ENCODE measurements at regions not wholly inside any gene's neighbourhood (a gene's known extent, or its start where the extent isn't known, plus 50 kb on each side); places are given as distances from the start of the nearest gene placed in this dataset.
"Not testable (repeated sequence)": the region's sequence is repeated elsewhere in the genome, so short reads cannot be mapped to it uniquely, and the experiment has no call there.

DNA sequence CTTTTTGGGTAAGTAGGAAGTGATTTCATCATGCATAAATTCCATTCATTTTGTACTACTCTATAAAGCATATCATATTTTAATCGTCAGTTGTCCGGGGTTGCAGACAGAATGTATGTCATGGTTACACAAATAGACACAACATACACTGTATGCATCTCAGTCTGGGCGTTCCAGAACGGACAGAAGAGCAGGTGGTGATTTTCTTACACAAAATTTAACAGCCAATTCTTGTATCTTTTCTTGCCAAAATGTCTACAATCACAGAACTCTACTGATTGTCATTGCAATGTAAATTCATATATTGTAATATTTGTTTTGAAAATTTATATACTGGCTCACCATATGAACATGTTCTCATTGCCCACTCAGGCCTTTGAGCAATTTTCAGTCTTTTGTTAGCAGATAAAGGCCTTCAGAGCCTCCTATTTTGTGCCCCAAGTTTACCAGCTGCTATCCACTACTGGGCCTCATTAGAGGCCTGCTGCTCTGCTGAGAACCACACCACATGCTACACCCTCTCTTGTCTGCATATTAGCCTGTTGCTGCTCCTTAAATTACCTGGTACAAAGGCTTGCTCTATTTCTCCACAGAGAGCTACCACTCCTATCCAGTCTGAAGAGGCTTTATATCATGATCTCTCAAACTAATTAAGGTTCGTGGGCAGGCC, 61.5 kb downstream of the PRDM13 start:
- no peak for DNase-seq (ENCODE audit: low read depth, low spot score)

DNA sequence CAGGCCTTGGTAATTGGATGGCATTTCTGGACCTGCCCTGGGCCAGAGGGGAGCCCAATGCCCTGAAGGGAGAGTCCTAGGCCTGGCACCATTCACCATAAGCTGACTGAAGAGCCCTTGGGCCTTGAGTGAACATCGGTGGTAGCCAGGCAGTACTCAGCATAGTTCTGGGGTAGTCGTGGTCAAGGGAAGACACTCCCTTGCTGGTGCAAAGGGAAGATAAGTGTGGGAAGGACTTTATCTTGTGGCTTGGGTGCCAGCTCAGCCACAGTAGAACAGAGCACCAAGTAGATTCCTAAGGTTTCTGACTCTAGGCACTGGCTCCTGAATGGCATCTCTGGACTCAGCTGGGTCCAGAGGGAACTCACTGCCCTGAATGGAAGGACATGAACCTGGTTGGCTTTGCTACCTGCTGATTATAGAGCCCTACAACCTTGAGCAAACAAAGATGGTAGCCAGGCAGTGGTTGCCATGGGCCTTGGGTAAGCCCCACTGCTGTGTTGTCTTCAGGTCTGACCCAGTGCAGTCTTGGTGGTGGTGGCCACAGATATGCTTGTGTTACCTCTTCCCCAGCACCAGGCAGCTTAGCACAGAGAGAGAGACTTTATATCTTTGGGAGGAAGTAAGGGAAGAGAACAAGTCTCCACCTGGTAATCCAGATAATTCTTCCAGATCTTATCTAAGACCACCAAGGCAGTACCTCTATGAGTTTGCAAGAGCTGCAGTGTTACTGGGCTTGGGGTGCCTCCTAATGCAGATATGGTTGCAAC, 83.5 kb downstream of the PRDM13 start:
- DNase-seq (ENCODE audit: low read depth, low spot score): no peak

DNA sequence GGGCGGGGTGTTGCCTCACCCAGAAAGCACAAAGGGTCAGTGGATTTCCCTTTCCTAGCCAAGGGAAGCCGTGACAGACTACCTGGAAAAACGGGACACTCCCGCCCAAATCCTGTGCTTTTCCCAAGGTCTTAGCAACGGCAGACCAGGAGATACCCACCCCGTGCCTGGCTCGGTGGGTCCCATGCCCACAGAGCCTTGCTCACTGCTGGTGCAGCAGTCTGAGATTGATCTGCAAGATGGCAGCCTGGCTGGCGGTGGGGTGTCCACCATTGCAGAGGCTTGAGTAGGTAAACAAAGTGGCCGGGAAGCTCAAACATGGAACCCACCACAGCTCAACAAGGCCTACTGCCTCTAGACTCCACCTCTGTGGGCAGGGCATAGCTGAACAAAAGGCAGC, 95.7 kb downstream of the PRDM13 start:
- not testable (repeated sequence) for DNase-seq (ENCODE audit: low read depth, low spot score)

DNA sequence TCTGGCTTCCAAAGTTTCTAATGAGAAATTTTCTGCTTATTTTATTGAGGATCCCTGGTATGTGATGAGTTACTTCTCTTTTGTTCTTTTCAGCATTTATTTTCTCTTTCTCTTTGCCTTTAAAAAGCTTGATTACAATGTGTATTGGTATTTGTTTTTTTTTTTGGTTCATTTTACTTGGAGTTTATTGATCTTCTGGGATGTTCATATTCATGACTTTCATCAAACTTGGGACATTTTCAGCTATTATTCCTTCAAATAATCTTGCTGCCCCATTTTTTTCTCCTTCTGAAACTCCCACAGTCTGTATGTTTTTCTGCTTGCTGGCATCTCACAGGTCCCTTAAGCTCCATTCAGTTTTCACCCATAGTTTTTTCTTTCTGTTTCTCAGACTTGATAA, 102.4 kb downstream of the PRDM13 start:
- DNase-seq (ENCODE audit: low read depth, low spot score): no peak

DNA sequence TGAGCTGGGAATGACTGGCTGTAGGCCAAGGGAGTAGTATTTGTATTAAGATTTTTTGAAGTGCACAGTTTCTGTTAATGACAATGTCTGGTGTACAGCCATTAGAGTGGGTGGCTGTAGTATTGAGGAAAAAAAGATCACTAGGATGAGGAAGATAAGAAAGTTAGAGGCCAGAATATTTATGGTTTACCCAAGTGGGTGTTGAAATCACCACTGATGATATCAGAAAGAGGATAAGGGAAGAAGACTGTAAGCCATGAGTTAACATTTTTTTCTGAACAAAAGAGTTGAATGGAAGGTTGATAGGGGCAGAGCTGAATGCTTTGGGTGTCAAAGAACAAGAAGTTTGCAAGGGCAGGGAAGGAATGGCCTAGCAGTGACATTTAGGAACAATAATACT, 104.7 kb downstream of the PRDM13 start:
- no peak for DNase-seq (ENCODE audit: low read depth, low spot score)

DNA sequence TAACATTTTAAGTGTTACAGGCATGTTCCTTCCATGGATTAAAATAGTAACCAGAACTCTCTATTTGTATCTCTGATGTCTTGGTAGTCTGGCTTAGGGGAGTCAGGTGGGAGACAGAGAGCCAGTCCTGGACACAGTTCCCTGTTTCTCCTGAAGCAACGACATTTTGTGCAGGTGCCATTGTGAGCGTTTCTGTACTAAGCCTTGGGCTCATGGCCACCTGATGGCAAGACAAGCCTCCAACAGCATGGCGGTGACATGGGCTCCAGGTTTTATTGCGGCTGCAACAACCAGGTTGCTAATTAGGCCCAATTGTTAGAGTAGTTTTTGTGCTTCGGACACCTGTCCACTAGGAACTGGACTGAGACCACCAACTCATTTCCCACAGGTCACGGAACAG, 105.3 kb downstream of the PRDM13 start:
- no peak for DNase-seq (ENCODE audit: low read depth, low spot score)

DNA sequence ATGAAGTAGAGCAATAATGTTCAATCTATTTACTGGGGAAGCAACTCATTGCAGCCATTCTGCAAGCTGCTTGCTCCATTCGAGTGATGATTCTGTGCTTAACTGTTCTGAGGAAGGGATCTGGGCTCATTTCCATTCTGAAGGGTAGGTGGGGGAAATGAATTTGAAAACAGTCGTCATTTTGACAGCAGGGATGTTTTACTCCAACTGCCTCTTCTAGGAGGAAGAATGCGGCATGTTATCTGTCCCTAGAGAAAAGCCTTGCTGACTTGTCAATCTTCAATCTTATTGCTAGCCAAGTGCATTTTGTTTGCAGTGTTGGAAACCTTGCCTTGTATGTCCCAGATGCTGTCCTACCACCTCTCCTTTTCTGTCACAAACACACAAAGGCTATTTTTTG, 105.9 kb downstream of the PRDM13 start:
- no peak for DNase-seq (ENCODE audit: low read depth, low spot score)

DNA sequence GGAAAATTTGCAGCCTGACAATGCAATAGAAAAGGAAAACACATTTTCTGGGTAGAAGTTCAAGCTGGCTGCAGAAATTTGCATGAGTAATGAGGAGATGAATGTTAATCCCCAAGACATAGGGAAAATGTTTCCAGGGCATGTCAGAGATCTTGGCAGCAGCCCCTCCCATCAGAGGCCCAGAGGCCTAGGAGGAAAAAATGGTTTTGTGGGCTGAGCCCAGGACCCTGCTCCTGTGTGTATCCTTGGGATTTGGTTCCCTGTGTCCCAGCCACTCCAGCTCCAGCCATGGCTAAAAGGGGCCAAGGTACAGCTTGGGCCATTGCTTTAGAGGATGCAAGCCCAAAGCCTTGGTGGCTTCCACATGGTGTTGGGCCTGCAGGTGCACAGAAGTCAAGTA, 115.4 kb downstream of the PRDM13 start:
- not testable (repeated sequence) for DNase-seq (ENCODE audit: low read depth, low spot score)

DNA sequence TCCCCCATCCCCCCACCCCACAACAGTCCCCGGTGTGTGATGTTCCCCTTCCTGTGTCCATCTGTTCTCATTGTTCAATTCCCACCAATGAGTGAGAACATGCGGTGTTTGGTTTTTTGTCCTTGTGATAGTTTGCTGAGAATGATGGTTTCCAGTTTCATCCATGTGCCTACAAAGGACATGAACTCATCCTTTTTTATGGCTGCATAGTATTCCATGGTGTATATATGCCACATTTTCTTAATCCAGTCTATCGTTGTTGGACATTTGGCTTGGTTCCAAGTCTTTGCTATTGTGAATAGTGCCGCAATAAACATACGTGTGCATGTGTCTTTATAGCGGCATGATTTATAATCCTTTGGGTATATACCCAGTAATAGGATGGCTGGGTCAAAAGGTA, 123.6 kb downstream of the PRDM13 start:
- not testable (repeated sequence) for DNase-seq (ENCODE audit: low read depth, low spot score)

DNA sequence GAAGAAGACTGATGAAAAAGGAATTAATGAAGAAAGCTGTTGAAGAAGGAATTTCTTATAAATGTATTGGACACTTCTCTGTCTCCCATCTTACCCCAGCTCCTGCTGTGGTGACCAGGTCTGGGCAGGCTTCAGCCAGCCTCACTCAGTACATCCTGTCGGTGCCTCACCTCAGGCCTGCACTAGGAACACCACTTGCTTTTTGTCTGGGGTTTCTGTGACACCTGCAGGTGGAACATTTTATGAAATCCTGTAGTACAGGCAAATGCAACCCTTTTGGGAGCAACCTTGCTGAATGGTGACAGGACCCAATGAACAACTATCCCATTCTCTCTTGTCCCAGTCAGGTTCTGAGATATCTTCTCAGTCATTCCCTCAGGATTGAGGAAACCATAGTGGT, 129.7 kb downstream of the PRDM13 start:
- DNase-seq (ENCODE audit: low read depth, low spot score): no peak

DNA sequence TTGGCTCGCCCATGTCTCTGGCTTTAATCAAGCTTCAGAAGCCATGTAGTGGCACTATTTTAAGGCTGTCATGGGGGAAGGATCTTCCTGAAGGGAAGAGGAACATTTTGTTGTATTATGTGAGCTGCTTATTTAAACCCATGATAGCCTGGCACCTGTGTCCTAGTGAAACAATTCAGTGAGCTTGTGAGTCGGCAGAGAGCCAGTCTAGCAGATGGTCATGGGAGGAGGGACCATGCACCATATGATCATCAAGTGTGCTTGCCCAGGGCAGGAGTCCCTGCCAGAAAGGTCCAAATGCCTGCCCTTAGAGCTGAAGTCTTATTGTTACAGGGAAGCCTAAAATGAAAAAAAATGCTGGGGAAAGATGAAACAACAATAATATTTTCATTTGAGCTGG, 132.9 kb downstream of the PRDM13 start:
- DNase-seq (ENCODE audit: low read depth, low spot score): no peak

DNA sequence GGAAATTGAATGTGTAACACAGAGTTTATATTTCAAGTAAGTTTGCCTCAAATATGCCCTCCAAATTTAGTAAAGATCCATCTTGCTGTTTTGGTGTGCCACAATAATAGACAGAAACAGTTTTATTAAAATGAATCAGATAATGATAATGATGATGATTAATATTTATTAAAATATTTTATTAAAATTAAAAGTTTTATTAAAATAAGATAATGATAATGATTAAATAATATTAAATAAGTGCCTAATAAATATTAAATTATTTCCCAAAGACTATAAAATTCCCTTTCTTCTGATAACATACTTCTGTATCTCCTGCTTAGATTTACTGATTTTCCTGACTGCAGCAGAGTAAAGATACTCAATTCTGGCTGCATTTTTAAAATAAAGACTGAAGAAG, 134.5 kb downstream of the PRDM13 start:
- DNase-seq (ENCODE audit: low read depth, low spot score): no peak

DNA sequence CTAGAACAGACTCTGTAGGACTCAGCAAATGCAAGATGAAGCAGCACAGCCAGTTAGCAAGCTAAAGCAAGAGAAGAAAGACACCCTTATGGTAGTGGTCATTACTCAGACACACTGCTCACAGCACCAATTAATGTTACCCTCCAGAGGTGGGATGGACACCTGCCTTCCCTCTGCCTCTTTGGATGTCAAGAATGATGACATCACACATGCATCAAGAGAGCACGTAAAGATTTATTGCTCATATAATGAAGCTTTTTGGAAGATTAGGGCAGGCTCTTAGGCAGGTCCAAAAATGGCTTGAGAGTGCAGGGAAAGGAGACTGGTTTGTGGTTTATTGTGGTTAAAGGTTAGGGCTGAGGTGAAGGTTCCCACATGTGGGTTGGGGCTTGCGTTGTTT, 137.0 kb downstream of the PRDM13 start:
- no peak for DNase-seq (ENCODE audit: low read depth, low spot score)

DNA sequence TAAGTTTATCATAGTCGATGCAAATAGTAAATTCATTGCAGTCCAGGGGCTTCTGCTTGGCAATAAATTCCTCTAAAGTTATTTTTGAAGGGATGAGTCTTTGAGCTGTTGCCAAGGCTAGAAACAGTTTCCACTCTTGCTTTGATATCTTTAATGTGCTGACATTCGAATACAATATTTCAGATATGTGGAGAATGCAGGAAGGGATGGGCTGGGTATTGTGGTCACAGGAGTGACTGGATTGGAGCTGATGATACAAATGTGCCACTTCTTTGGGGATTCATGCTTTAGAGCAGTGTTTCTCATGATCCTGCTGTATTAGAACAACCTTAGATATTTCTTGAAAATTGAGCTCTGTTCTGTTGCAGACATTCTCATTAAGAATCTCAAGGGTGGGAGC, 139.0 kb downstream of the PRDM13 start:
- no peak for DNase-seq (ENCODE audit: low read depth, low spot score)

DNA sequence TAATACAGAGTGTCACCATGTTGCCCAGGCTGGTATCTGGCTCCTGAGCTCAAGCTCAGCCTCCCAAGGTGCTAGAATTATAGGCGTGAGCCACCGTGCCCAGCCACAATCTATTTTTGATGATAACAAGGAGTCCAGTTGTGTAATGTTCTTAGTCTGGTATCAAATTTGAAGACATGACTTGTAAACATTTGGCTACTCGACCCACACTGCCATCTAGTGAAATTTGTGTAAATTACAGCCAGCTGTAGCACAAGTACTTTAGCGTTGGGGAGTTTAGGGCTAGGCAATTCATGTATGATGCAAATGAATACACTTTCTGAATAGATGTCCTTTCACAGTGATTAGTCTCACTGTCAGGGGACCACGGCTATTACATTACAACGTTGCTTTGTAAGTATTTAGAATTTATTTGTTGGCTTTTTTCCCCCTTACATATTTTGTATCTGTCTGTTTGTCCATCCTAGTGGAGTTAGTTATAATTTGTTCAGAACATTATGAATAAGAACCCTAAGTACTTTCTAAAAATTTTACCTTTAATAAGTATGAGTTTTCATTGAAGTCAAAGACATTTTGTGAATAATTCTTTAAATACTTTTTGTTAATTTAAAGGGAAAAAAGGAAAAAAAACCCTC, 139.7 kb downstream of the PRDM13 start:
- DNase-seq (ENCODE audit: low read depth, low spot score): no peak

DNA sequence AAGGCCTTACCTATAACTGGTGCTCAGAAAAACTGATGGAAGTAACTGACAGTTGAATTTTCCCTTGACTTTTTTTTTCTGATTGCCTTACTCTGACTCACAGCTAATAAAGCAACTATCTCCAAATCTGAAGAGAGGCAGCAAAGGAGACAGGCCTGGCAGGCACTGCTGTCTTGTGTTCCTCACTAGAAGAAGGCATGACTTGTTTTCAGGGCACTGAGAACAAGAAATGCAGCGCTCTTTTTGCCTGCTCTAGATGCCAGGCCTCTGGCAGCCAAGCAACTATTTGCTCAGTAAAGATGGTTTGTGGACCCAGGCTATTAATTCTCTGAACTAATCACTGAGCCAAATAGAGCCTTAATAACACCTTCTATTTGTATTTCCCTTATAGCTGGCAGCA, 155.1 kb downstream of the PRDM13 start:
- DNase-seq (ENCODE audit: low read depth, low spot score): no peak

DNA sequence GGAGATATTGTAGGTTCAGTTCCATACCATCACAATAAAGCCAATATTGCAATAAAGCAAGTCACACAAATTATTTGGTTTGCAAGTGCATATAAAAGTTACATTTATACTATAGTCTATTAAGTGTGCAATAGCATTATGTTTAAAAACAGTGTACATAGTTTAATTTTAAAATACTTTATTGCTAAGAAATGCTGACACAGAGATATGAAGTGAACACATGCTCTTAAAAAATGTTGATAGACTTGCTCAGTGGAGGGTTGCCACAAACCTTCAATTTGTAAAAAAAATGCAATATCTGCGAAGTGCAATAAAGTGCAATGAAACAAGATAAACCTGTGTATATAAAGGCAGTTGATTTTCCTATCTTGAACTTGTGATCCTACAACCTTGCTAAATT, 161.5 kb downstream of the PRDM13 start:
- no peak for DNase-seq (ENCODE audit: low read depth, low spot score)

DNA sequence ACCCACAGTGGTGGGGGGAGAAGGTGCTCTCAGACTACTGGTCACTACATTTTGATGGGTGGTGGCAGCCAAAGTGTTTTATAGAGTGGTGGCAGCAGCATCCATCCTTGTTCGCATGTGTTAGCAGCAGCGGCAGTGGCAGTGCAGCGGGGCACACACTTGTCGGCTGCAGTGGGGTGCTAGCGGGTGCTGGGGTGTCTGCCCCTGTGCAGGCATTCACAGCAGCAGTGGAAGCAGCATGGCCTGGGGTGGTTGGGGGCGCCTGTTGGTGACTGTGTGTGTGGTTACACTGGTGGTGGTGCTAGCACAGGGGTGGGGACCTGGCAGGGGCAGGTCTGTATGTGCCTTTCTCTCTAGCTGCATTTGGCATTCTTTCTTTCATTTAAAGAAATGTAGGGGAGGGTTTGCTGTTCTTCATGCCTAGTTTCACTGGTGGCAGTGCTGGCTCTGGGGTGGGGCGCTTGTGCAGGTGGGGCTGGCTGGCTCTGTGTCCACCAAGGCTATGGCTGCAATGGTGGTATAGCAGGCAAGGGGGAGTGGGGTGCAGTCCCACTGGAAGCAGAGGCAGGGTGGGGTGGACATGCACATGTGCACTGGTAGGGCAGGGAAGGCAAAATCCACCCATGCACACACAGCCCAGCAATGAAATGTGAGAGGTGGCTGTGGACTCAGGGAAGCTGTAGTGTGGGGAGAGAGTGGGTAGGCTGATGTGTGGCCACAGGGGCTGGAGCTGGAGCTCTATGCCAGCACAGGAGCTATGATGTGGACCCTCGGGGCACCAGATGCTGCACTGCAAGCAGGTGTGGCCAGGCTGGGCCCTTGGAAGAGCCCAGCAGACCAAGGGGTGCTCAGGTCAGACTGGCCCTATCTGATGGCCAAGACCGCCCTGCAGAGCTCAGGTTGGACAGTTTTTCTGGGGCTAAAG, 173.3 kb downstream of the PRDM13 start:
- DNase-seq (ENCODE audit: low read depth, low spot score): no peak

DNA sequence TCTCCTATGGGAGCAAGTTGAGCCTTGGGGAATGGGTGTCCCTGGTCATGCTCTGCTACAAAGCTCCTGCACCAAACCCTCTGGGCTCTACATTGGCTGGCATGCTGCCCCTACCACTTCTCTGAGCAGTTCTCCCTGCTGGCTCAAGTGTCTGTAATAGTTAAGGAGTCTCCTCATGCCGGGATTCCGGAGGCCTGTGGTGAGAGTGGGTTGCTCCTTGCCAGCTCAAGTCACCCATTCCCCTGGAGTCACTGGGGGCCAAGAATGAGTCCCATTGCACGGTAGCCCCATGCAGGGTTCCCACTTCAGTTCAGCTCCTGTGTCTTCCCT, 173.9 kb downstream of the PRDM13 start:
- no peak for DNase-seq (ENCODE audit: low read depth, low spot score)

DNA sequence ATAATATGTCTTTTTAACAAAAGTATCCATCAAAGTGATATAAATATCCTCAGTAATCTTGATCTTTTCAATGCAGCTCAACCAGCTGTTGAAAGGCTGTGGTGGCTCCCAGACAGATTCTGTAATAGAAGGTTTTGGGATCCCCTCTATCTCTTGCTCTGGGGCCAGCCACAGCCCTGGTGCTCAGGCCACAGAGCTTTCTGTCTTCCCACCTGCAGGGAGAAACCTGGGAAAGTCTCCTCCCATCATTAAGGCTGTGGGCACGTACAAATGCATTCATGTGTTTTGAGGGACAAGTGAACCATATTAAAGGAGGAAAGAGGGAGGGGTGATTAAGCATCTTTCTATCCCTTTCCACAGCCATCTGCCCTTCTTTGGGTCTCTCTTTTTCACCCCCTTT, 183.1 kb downstream of the PRDM13 start:
- DNase-seq (ENCODE audit: low read depth, low spot score): no peak

DNA sequence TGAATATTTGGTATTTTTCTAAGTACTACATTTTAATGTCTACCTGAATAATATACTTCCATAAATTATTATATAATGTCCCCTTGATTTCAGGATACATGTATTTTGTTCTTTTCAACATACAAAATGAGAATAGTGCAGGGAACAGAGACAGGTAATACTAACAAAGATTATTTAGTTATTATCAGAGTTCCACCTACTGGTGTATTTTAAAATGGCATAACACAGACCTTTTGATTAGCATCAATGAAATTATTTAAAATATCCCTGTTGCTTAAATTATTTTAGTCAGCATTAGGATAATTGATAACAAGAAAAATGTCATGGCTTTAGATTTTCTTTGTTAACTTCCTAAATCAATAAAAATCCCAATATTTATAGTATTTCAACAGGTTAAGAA, 184.0 kb downstream of the PRDM13 start:
- DNase-seq (ENCODE audit: low read depth, low spot score): no peak

DNA sequence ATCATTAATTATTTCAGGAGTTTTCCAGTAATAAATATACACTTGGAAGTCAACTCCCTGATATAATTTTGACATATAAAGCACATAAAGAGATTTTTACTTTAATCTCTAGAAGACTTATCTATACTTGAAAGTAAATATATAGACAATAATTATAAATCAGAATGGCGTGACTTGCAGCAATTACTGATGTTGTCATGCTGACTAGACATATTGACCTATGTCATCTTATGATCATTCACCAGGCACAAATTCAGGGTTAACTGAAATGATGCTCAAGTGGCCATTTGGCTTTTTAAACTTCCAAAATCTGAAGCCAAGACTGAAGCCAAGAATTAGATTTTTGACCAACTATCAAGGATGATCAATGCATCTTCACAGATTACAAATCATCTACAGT, 192.2 kb downstream of the MCHR2 start:
- DNase-seq (ENCODE audit: low read depth, low spot score): no peak
